ENCODE measurements at regions not wholly inside any gene's neighbourhood (a gene's known extent, or its start where the extent isn't known, plus 50 kb on each side); places are given as distances from the start of the nearest gene placed in this dataset.

- no peak for TF ChIP-seq POLR2A (IDR thresholded peaks at IDR 0.05; ENCODE audit: low read length)
- TF ChIP-seq GATA1 (IDR thresholded peaks at IDR 0.05; ENCODE audit: low read depth, low read length) = no peak
These were observed 51.0 kb downstream of the FHIP2A start for GRCh38 chr10:114872519-114873087.

All from erythroblast (primary cell).